SK-N-SH treated with all-trans-retinoic acid at 6 μM for 48 hours (cell line): ENCODE measurements at regions not wholly inside any gene's neighbourhood (a gene's known extent, or its start where the extent isn't known, plus 50 kb on each side); places are given as distances from the start of the nearest gene placed in this dataset.

Experiments
- CSDC2 ChIP-seq: fragments of 250-450 bp; sonication (Bioruptor Pico); IDR thresholded peaks from 2 replicates; pipeline ENCODE4 v1.5.0; 2020; ENCODE audit warnings: mild to moderate bottlenecking, moderate library complexity
- CSRNP3 ChIP-seq: fragments of 250-450 bp; sonication (Bioruptor Pico); IDR thresholded peaks from 2 replicates; pipeline ENCODE4 v1.5.1; 2021; ENCODE audit warnings: mild to moderate bottlenecking, moderate library complexity
- ISL1 ChIP-seq: fragments of 250-450 bp; sonication (Bioruptor Pico); IDR thresholded peaks from 2 replicates; pipeline ENCODE4 v2.1.2; 2022; ENCODE audit warnings: mild to moderate bottlenecking, moderate library complexity
- OSR1 ChIP-seq: fragments of 250-450 bp; sonication (Bioruptor Pico); IDR thresholded peaks from 2 replicates; pipeline ENCODE4 v1.8.0; 2022; ENCODE audit warnings: moderate library complexity, mild to moderate bottlenecking, inconsistent platforms
- PATZ1 ChIP-seq: fragments of 250-450 bp; sonication (Bioruptor Pico); IDR thresholded peaks from 2 replicates; pipeline ENCODE4 v1.8.0; 2020; ENCODE audit warnings: mild to moderate bottlenecking, moderate library complexity, borderline replicate concordance
- PPARA ChIP-seq: fragments of 250-450 bp; sonication (Bioruptor Pico); IDR thresholded peaks from 2 replicates; pipeline ENCODE4 v1.5.0; 2020; ENCODE audit warnings: mild to moderate bottlenecking, borderline replicate concordance
- RARB ChIP-seq: fragments of 250-450 bp; sonication (Bioruptor Pico); IDR thresholded peaks from 2 replicates; pipeline ENCODE4 v1.8.0; 2021; ENCODE audit warnings: mild to moderate bottlenecking, moderate library complexity
- SNAI2 ChIP-seq: fragments of 250-450 bp; sonication (Bioruptor Pico); IDR thresholded peaks from 2 replicates; pipeline ENCODE4 v1.5.0; 2020; ENCODE audit warnings: mild to moderate bottlenecking, moderate library complexity
- TOX ChIP-seq: fragments of 250-450 bp; sonication (Bioruptor Pico); IDR thresholded peaks from 2 replicates; pipeline ENCODE4 v1.8.0; 2021; ENCODE audit warnings: mild to moderate bottlenecking, moderate library complexity, borderline replicate concordance
- ZFP3 ChIP-seq: fragments of 250-450 bp; sonication (Bioruptor Pico); IDR thresholded peaks from 2 replicates; pipeline ENCODE4 v1.5.0; 2020; ENCODE audit warnings: mild to moderate bottlenecking, moderate library complexity
- ZNF565 ChIP-seq: fragments of 450-650 bp; formaldehyde crosslinking; conservative IDR thresholded peaks from 2 replicates; pipeline ENCODE4 v1.5.0; 2020; ENCODE audit warnings: low read depth, mild to moderate bottlenecking, moderate library complexity
- ZNF70 ChIP-seq: fragments of 450-650 bp; formaldehyde crosslinking; IDR thresholded peaks from 2 replicates; pipeline ENCODE4 v1.5.0; 2020; ENCODE audit warnings: mild to moderate bottlenecking, moderate library complexity
- TF ChIP-seq, protein P1 (sequence below): fragments of 250-450 bp; sonication (Bioruptor Pico); IDR thresholded peaks from 2 replicates; pipeline ENCODE4 v1.5.0; 2020; ENCODE audit warnings: mild to moderate bottlenecking, moderate library complexity

- TF ChIP-seq ZNF70 (no peak), ZNF565 (no peak), OSR1 (CRISPR knock-in tag) (no peak), CSRNP3 (no peak), SNAI2 (CRISPR knock-in tag) (no peak), ISL1 (CRISPR knock-in tag) (no peak), RARB (CRISPR knock-in tag) (no peak), ZFP3 (no peak), CSDC2 (no peak), PPARA (CRISPR knock-in tag) (no peak), TOX (CRISPR knock-in tag) (no peak), PATZ1 (no peak)
- TF ChIP-seq, protein P1, sequence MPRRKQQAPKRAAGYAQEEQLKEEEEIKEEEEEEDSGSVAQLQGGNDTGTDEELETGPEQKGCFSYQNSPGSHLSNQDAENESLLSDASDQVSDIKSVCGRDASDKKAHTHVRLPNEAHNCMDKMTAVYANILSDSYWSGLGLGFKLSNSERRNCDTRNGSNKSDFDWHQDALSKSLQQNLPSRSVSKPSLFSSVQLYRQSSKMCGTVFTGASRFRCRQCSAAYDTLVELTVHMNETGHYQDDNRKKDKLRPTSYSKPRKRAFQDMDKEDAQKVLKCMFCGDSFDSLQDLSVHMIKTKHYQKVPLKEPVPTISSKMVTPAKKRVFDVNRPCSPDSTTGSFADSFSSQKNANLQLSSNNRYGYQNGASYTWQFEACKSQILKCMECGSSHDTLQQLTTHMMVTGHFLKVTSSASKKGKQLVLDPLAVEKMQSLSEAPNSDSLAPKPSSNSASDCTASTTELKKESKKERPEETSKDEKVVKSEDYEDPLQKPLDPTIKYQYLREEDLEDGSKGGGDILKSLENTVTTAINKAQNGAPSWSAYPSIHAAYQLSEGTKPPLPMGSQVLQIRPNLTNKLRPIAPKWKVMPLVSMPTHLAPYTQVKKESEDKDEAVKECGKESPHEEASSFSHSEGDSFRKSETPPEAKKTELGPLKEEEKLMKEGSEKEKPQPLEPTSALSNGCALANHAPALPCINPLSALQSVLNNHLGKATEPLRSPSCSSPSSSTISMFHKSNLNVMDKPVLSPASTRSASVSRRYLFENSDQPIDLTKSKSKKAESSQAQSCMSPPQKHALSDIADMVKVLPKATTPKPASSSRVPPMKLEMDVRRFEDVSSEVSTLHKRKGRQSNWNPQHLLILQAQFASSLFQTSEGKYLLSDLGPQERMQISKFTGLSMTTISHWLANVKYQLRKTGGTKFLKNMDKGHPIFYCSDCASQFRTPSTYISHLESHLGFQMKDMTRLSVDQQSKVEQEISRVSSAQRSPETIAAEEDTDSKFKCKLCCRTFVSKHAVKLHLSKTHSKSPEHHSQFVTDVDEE, result no peak
Observed at GRCh38 chr11:26095340-26095739, 236.6 kb upstream of the ANO3 start.
